GM21529 (cell line): ENCODE measurements at regions not wholly inside any gene's neighbourhood (a gene's known extent, or its start where the extent isn't known, plus 50 kb on each side); places are given as distances from the start of the nearest gene placed in this dataset.

Experiments used
- ATAC-seq: cut with Tn5 transposase; IDR thresholded peaks from one replicate; pipeline ENCODE4 v1.9.1; 2021; ENCODE audit not compliant: unreplicated experiment

DNA sequence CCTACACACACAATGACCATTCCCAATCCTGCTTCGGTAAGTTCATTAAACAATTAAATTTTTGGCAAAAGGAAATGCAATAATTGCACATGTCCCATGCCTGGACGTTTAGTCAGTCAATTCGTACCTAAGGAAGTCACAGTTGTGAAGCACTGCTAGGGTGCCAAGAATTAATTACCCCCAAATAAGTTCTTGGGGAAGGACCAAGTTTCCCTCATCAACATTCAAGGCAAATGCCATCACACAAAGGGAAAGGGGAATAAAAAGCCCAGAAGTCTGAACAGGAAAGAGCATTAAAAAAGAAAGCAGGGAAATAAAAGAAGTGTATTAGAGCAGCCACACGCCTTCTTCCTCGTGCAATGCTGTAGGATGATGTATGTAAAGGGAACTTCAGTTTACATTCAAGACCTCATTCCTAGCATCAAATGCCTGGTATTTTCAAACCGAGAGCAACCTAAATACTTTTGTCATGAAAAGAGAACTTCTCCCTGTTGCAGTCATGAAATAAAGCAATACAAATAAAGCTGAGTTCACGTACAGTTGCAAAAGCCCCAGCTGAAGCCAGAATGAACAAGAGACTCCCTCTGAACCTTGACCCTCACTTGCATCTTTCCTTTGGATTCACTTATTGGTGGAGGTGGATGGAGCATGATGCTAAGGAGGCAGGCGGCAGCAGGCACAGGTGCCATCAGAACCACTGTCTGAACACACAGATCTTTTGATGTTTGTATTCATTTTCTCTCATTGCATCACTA is 124.0 kb upstream of the PPARGC1A start:
- no peak for ATAC-seq

DNA sequence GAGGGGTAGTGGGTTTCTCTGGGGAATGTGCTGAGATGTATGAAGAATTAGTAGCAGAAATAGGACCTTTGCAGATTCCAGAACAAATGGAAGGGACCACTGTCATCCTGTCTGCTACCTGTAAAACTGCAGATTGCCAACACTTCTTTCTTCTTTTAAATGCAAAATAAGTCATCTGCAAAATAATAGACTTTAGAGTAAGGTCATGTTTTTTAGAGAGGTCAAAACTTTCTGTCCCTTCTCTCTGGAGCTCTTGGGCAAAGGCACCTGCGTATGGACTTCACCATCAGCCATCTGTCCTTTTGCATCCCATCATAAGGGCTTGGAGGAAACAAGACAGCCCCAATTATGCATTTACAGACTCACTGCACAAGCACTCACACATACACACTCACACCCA is 121.1 kb upstream of the PPARGC1A start:
- no peak for ATAC-seq

DNA sequence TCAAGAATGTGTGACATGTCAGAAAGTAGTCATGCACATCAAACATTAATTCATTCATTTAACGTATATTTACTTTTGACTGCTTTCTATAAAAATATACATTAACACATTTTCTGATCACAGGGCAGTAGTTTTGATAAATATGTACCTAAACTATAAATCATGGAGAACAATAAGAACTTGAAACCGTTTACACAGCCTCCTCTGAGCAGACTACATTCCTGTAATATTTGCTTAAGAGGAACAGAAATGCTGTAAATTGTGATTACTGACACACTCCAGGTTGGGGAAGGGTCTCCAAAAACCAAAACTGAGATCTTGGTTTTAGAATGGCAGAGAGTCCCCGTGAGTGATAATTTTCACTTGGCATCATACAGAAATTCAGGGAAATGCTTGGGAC is 120.7 kb upstream of the PPARGC1A start:
- no peak for ATAC-seq

DNA sequence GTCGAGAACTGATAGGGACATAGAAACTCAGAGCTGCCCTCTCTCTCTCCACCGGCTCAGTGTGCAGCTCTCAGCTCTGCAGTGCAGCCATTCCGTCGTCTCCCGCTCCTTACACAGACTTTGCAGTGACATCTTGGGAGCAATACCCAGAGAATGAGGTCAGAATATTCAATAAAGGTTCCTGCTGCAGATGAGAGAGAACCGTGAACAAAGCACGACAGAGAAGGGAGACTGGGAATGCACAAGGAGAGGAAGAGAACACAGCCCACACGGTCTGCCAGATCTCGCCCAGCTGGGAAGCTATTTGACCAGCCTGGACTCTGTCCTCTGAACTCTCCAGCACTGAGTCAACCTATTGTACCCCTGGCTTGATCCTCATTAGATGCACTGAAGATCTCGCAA is 118.0 kb upstream of the PPARGC1A start:
- no peak for ATAC-seq

DNA sequence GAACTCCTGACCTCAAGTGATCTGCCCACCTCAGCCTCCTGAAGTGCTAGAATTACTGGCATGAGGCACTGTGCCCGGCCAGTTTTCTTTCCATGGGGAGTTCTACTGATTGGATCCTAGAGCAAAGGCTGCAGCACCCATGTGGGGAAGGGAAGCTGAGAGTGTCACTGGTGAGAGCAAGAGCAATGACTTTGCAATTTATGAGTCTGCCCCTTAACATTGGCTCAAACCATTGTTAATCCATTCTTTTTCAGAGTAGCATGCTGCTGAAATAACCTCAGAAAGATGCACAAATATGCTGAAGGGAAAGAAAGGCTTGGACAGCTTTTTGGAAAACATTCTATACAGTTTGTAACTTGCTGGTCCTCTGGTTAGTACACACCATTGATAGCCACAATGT is 116.4 kb upstream of the PPARGC1A start:
- no peak for ATAC-seq

DNA sequence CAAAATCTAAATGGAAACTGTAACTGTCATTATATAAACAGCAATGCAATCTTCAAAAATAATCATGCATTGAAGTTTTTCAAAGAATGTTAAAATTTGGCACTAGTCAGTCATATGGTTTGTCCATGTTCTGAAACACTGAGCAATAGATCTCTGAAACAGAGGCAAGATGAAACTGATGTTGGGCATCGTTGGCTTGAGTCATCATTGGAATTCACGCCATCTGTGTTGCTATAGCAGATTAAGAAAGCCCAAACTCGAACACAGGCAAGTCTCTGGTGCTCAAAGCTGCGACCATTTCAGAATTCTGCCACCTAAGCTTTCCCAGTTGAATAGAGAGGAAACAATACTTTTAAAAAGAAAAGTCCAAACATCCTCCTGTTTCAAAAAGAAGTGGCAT is 114.1 kb upstream of the PPARGC1A start:
- ATAC-seq = no peak

DNA sequence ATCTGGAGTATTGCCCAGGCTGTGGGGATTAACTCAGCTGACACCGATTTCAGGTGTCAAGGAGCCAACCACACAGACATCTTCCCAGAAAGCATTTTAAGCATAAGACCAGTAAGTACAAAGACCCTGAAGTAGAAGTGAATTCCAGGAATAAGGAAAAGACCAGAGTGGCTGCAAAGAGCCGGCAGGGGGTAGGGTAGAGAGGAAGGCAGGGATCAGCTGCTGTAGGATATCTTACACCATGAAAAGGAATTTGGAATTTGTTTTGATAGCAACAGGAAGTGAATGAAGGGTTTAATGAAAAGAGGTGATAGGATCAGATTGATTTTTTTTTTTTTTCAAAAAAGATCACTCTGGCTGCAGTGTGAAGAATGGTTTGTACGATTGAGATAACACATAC is 113.6 kb upstream of the PPARGC1A start:
- no peak for ATAC-seq

DNA sequence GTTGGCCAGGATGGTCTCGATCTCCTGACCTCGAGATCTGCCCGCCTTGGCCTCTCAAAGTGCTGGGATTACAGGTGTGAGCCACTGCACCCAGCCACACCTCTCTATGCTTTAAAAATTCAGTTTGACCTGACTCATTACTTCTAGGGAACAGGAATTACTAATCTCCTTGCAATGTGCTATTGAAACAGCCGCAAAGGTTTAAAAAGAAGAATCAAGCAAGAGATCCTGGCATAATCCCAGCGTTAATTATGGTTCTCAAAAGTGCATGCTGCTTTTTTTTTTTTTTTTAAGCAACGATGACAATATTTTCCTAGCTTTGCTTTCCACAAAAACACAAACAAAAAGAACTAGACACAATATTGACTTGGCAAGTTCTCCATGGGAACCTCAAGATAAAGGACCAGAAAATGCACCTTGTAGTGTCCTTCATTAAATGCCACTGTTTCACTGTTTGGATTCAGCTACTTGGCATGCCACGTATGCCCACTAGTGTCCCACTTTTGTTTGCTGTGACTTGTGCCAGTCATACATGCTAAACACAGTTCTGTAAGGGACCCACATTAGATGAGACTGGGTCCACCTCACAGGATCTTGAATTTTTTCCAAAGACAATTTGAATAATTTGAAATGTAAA is 112.6 kb upstream of the PPARGC1A start:
- ATAC-seq = no peak

DNA sequence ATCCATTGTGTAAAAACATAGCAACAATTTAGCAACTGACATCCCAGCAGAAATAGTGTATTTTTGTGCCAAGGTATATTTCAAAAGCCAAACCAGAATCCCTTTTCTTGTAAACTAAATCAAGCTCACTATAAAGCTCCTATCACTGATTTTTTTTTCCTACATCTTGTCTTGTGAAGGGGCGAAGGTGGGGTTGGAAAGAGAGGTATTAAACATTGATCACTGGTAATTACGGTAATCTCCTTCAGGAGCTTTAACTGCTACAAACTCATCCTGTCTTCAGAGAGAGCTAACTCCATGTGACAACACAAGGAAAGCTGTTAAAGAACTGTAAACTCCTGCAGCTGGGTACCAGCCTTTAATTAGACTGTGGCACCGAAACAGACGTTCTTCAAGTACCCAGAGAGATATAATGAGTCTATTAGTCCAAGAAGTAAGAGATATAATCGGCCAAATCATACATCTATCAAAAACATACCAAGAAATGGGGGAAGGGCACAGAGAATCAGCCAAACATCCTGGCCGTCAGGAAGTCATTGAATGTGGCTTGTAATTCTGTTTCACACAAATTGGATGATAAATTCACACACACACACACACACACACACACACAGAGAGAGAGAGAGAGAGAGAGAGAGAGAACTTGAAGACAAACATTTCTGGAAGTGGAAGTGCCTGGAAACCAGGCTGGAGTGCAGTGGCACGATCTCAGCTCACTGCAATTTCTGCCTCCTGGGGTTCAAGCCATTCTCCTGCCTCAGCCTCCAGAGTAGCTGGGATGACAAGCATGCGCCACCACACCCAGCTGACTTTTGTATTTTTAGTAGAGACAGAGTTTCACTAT is 111.9 kb upstream of the PPARGC1A start:
- ATAC-seq = no peak

DNA sequence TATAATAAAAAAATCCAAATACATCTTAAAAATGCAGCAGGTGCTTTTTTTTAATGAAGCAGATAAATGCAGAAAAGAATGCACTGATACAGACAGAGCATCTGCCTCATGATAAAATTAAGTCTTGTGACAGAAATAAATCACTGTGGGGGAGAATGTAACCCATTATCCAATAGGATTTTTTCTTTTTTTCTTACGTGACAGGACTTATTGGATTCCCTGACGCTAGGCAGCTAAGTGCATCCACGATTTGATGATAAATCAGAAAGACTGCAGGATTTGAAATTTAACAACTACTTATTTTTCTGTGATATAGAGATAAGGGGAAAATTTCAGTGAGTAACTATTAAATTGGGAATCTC is 110.6 kb upstream of the PPARGC1A start:
- ATAC-seq = no peak

DNA sequence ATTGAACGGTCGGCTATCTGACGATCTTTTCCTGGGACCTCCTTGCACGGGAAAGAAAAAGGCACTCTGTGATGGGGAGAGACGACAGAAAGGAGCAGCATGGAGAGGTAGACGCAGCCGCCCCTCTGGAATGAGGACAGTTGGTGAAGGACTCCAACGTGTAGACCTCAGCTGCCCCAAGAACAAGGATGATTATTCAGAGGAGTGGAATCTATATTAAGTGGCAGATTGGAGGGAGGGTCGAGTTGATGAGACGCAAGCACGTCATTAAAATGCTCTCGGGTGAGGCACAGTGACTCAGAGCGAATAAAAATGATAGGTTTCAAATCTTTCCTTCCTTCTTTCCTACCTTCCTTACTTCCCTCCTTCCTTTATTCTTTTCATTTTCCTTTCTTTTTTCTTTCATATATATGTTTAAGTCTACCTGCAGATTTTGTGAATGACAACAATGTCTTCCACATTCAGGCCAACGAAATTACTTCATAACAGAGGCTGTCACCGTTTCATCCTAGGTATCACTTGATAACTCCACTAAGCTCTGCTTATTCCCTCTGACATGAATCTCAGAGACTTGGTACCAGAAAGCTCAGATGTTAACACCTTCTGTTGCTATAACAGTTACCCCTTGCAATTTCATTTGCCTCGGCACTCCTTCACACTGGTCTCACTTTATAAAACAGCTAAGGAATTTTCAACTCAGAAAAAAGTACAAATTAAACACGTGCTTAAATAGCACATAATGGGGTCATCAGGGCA is 110.0 kb upstream of the PPARGC1A start:
- no peak for ATAC-seq

DNA sequence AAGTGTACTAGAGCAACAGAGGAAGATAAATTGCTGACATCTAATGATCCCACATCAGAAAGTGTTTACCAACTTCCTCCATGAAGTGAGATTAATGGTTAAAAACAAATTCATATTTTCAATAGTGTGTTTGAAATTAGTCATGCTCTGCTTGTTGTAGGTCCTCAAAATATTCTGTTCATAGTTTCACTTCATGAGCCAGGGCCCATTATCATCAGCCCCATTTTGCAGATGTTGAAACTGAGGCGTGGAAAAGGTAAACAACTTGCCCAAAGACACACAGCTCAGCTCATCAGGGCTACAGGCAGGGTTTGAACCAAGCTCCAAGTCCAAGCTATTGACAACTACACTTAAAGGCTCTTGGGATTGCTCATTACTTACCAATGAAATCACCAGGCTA is 103.5 kb upstream of the PPARGC1A start:
- ATAC-seq = no peak

DNA sequence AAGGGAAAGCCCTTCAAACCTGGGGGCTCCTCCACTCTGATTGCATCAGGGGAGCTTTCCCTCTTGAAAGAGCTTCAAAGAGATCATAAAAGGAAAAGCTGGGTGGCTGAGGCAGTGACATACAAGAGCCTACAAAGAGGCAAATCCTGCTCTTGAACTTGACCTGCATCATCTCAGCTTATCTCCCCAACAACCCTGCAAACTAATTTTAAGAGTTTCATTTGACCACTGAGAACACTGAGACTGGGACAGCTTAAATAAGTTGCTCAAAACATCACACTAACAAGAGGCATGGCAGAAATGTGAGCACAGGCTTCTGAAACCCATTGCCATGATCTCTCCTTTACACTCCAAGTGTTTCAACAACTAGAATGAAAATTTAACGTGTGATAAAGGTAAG is 101.6 kb upstream of the PPARGC1A start:
- no peak for ATAC-seq

DNA sequence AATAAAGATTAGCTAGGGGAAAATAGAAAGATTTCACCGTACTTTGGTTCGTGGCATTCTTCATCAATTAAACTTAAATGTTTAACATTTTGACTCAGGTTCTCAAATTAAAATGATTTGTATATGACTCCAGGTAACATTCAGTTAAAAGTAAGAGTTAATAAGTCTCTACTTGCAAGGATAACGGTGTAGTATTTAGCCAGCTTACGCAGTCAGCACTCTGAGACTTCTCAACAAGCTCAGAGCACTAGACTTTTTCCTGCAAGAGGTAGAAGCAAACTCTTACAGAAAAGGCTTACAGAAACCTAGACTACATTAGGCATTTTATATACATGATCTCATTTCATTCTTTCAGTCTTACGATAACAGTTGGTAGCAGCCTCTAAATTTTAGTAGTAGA is 96.4 kb upstream of the PPARGC1A start:
- ATAC-seq = no peak

DNA sequence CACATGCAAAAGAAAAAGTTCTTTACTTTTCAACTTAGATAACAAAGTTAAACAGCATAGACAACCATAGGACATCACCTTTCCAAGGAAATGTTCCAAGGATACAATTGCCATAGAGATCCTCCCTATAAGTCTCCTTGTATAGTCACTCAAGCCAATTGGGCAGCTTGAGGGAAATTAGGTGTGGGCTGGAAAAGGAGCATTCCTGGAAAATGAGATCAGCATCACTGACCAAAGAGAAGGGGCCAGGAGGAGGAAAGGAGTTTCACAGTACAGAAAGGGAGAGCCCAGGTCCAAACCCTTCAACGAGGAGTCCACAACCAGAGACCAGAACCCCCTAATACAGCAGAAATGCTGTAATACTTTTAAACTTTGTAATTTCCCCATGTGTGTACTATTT is 91.5 kb upstream of the PPARGC1A start:
- ATAC-seq = no peak

DNA sequence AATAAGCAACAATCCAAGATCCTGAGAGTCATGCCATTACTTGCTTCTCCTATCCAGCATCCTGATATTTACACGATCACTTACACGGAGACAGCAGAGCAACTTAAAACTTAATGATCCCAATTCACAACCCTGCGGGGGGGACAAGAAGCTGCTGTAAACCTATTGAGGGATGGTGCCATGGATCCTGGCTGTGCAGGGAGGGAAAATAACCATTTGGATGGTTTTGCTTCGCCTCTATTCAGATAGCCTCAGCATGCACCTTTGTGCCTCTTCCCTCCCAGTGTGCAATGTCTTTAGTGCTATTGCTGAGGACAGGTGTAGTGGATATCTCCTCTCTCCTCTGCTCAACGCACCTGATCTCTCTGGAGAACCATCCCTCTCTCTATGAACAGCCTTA is 89.7 kb upstream of the PPARGC1A start:
- no peak for ATAC-seq

DNA sequence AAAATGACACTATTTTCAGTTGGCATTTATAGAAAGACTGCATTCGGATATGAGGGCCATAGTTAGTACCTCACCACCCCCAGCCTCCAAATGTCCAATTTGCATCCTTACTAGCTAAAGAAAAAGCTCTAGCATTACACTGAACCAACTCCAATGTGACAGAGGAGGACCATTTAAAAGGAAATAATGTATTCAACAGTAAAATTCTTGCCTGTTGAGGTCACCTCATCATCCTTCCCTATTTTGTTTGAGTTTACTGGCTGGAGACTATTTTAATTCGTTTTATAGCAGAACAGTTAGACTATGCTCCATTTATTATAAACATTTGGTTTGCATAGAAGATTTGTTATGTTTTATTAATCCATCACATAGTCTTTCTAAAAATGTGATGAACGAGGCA is 88.2 kb upstream of the PPARGC1A start:
- no peak for ATAC-seq

DNA sequence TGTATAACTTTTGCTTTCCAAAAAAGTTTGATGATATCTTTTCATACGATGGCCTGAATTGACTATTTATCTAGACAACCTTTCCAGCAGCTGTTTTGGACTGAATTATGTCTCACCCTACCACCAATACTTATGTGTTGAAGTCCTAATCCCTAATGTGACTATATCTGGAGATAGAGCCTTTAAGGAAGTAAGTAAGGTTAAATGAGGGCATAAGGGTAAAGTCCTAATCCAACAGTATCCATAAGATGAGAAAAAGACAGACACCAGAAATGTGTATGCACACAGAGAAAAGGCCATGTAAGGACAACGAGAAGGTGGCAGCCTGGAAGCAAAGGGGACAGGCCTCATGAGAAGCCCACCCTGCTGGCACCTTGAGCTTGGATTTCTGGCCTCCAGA is 86.6 kb upstream of the PPARGC1A start:
- no peak for ATAC-seq

DNA sequence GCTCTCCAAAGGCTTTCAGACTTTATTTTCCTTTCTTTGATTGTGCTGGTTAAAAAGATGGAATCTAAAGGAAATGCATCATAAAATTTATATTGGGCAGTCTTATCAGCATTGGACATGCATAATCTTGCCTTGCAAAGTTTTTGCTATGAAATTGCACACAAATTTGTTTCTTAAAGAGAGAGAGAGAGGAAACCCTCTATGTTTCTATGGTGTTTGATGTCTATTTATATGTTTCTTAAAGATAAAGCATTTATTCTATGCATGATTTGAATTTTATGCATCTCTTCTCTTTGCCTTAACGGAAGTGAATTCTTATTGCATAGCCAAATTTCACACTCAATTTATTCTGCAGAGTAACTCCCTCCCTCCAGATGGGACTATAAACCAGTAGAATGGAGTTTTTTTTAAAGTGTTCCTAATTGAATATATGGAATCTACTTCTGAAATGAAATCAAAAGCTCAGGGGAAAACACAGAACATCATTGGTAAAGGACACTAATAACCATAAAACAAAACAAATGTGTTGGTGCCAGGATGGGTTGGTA is 83.5 kb upstream of the PPARGC1A start:
- no peak for ATAC-seq

DNA sequence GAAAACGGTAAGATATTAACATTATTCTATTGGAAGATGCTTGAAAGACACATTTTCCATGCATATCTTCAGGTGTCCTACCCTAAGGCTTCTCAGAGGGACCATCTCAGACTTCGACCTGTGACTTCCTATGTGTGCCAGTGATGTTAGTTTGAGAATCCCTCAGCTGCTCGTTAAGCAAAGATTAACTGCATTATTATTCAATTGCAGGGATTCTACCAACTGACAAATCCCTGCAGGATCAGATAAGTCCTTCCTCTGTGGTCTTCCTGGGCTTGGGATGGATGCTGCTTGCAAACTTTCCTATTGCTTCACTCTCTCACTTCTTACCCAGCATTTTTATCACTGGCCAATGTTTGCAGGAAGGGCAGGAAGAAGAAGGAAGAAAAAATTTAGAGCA is 83.0 kb upstream of the PPARGC1A start:
- no peak for ATAC-seq

DNA sequence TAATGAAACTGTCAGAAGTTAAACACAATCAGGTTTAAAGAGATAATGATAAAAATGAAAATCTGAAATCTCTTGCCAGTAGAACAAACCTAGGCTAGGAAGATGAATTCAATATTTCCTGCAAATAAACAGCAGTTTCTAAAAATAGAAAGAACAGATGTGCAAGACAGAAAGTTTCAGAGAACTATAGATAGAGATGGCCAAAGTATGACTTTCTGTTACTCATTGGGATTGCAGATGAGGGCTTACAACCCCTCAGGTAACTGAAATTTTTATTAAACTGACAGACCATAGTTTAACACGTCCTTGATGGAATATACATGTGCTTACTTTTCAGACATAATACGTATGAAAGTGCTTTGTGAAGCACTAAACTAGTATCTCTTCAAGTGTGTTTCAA is 82.3 kb upstream of the PPARGC1A start:
- ATAC-seq = no peak
